ENCODE measurements at regions not wholly inside any gene's neighbourhood (a gene's known extent, or its start where the extent isn't known, plus 50 kb on each side); places are given as distances from the start of the nearest gene placed in this dataset.

DNA sequence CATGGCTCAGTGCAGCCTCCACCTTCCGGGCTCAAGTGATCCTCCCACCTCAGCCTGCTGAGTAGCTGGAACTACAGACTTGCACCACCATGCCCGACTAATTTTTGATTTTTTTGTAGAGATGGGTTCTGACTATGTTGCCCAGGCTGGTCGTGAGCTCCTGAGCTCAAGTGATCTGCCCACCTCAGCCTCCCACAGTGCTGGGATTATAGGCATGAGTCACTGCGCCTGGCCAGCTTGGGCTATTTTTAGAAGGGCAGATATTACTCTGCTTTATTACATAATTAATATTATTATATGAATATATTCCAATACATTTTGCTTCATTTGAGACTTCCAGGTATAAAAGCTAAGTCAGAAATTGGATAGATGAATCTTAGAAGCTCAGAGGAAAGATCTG, 143.7 kb upstream of the ANK2 start (continued):
- TF ChIP-seq, protein P1, sequence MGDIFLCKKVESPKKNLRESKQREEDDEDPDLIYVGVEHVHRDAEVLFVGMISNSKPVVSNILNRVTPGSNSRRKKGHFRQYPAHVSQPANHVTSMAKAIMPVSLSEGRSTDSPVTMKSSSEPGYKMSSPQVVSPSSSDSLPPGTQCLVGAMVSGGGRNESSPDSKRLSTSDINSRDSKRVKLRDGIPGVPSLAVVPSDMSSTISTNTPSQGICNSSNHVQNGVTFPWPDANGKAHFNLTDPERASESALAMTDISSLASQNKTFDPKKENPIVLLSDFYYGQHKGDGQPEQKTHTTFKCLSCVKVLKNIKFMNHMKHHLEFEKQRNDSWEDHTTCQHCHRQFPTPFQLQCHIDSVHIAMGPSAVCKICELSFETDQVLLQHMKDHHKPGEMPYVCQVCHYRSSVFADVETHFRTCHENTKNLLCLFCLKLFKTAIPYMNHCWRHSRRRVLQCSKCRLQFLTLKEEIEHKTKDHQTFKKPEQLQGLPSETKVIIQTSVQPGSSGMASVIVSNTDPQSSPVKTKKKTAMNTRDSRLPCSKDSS (IDR thresholded peaks at IDR 0.05; ENCODE audit: low read depth, partially characterized antibody) = no peak
- no peak for TF ChIP-seq BRD9 (IDR thresholded peaks at IDR 0.05; ENCODE audit: low read depth, partially characterized antibody)

DNA sequence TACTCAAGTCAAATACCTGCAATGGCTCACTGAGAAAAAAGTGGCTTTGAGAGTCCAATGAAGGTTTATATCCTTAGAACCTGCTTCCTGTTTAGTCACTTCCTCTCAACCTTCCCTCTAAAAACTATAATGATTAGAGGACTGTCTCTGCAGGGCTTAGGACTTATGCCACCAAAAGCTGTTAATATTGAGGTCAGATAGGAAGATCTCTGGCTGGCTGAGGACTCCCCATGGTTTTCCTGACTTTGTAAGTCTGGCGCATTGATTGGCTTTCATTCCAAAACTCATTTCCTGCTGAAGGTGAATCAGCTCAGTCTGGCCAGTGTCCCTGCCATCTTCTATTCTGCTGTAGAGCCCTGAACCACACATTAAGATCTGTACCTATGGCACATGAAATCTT, 140.9 kb upstream of the ANK2 start:
- 0% methylated on average over 1 of the region's 1 CpG for WGBS (ENCODE audit: insufficient coverage, low coverage, missing lambda C conversion rate)
- H3K4me2 ChIP-seq (ENCODE audit: insufficient read depth, low read length) = no peak overlapping the region
- no peaks in the 10 kb centered on the region for H3K36me3 ChIP-seq (ENCODE audit: control insufficient read depth, insufficient read depth, low read length)
- no peak for FAIRE-seq
- no peaks in the 10 kb centered on the region for H3K27me3 ChIP-seq (ENCODE audit: control insufficient read depth in 2 of 2, insufficient read depth in 2 of 2, low read length in 2 of 2)
- intact Hi-C loops (cut with micrococcal nuclease) = no loop called here
- no peaks in the 10 kb centered on the region; a peak in 1 of 5 replicates for H3K4me1 ChIP-seq (replicated peaks in 1 of 2; ENCODE audit: control insufficient read depth in 2 of 2, insufficient read depth in 2 of 2, low read length in 2 of 2)
- no peak for DNase-seq (ENCODE audit: extremely low read depth in 1 of 4, low spot score in 3 of 4)
- BruUV-seq (replicated peaks) = no TSS peak
- no peaks in the 10 kb centered on the region for H3K79me2 ChIP-seq (ENCODE audit: control insufficient read depth, insufficient read depth, low read length)
- H3K9ac ChIP-seq (ENCODE audit: insufficient read depth in 1 of 2, low read depth in 2 of 2, low read length in 2 of 2) = no peak overlapping the region
- H2AFZ ChIP-seq (ENCODE audit: low read depth, low read length) = no peak overlapping the region
- ChIA-PET POLR2A (no interaction called here), CTCF (ENCODE audit: low intra/inter-chr PET ratio) (no interaction called here)
- no peak for ATAC-seq
- H4K20me1 ChIP-seq (replicated peaks; ENCODE audit: control insufficient read depth, insufficient read depth, low read length) = no peaks in the 10 kb centered on the region
- no peaks in the 10 kb centered on the region for H3K9me3 ChIP-seq (replicated peaks; ENCODE audit: control insufficient read depth, insufficient read depth, low read depth, low read length)
- H3K27ac ChIP-seq (ENCODE audit: extremely low read depth, low read depth, low read length) = no peak overlapping the region
- in situ Hi-C loops (cut with MboI) = no loop called here
- no peaks in the 10 kb centered on the region for H3K9me1 ChIP-seq (ENCODE audit: control insufficient read depth, insufficient read depth, low read length)
- no peak overlapping the region for H3K4me3 ChIP-seq
- TF ChIP-seq, protein P2, sequence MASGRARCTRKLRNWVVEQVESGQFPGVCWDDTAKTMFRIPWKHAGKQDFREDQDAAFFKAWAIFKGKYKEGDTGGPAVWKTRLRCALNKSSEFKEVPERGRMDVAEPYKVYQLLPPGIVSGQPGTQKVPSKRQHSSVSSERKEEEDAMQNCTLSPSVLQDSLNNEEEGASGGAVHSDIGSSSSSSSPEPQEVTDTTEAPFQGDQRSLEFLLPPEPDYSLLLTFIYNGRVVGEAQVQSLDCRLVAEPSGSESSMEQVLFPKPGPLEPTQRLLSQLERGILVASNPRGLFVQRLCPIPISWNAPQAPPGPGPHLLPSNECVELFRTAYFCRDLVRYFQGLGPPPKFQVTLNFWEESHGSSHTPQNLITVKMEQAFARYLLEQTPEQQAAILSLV (tag; IDR thresholded peaks at IDR 0.05) = no peak
- TF ChIP-seq ARID1B (IDR thresholded peaks at IDR 0.05) (no peak), SMARCB1 (IDR thresholded peaks at IDR 0.05; ENCODE audit: insufficient read length, low read depth) (no peak), ETS2 (tag; IDR thresholded peaks at IDR 0.05; ENCODE audit: borderline replicate concordance, poor library complexity, severe bottlenecking) (no peak), SMC3 (conservative IDR thresholded peaks at IDR 0.05; ENCODE audit: insufficient read depth, low read depth, low read length) (no peak), ATF1 (CRISPR knock-in tag; IDR thresholded peaks at IDR 0.05) (no peak), ATF1 (tag; IDR thresholded peaks at IDR 0.05) (no peak), ZNF431 (CRISPR knock-in tag; IDR thresholded peaks at IDR 0.05) (no peak)
- TF ChIP-seq, protein P3, sequence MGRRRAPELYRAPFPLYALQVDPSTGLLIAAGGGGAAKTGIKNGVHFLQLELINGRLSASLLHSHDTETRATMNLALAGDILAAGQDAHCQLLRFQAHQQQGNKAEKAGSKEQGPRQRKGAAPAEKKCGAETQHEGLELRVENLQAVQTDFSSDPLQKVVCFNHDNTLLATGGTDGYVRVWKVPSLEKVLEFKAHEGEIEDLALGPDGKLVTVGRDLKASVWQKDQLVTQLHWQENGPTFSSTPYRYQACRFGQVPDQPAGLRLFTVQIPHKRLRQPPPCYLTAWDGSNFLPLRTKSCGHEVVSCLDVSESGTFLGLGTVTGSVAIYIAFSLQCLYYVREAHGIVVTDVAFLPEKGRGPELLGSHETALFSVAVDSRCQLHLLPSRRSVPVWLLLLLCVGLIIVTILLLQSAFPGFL (CRISPR knock-in tag; IDR thresholded peaks at IDR 0.05) = no peak
- TF ChIP-seq, protein P4, sequence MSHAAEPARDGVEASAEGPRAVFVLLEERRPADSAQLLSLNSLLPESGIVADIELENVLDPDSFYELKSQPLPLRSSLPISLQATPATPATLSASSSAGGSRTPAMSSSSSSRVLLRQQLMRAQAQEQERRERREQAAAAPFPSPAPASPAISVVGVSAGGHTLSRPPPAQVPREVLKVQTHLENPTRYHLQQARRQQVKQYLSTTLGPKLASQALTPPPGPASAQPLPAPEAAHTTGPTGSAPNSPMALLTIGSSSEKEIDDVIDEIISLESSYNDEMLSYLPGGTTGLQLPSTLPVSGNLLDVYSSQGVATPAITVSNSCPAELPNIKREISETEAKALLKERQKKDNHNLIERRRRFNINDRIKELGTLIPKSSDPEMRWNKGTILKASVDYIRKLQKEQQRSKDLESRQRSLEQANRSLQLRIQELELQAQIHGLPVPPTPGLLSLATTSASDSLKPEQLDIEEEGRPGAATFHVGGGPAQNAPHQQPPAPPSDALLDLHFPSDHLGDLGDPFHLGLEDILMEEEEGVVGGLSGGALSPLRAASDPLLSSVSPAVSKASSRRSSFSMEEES (CRISPR knock-in tag; IDR thresholded peaks at IDR 0.05) = no peak
- TF ChIP-seq, protein P5, sequence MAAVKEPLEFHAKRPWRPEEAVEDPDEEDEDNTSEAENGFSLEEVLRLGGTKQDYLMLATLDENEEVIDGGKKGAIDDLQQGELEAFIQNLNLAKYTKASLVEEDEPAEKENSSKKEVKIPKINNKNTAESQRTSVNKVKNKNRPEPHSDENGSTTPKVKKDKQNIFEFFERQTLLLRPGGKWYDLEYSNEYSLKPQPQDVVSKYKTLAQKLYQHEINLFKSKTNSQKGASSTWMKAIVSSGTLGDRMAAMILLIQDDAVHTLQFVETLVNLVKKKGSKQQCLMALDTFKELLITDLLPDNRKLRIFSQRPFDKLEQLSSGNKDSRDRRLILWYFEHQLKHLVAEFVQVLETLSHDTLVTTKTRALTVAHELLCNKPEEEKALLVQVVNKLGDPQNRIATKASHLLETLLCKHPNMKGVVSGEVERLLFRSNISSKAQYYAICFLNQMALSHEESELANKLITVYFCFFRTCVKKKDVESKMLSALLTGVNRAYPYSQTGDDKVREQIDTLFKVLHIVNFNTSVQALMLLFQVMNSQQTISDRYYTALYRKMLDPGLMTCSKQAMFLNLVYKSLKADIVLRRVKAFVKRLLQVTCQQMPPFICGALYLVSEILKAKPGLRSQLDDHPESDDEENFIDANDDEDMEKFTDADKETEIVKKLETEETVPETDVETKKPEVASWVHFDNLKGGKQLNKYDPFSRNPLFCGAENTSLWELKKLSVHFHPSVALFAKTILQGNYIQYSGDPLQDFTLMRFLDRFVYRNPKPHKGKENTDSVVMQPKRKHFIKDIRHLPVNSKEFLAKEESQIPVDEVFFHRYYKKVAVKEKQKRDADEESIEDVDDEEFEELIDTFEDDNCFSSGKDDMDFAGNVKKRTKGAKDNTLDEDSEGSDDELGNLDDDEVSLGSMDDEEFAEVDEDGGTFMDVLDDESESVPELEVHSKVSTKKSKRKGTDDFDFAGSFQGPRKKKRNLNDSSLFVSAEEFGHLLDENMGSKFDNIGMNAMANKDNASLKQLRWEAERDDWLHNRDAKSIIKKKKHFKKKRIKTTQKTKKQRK (IDR thresholded peaks at IDR 0.05; ENCODE audit: borderline replicate concordance, low read depth, low read length) = no peak
